ENCODE measurements at regions not wholly inside any gene's neighbourhood (a gene's known extent, or its start where the extent isn't known, plus 50 kb on each side); places are given as distances from the start of the nearest gene placed in this dataset.

GRCh38 chr6:159505140-159505922 is 187.7 kb downstream of the SOD2 start:
- in situ Hi-C loops (cut with HindIII; ENCODE audit: low pct_unique_long_range_greater_than_20kb, low sequenced_read_pairs) = no loop called here
- DNase-seq (ENCODE audit: low read depth, low spot score) = no peak

GRCh38 chr6:159501558-159501957 is 191.5 kb downstream of the SOD2 start:
- DNase-seq (ENCODE audit: low read depth, low spot score) = no peak
- in situ Hi-C loops (cut with HindIII; ENCODE audit: low pct_unique_long_range_greater_than_20kb, low sequenced_read_pairs) = no loop called here

GRCh38 chr6:159499034-159499433 is 194.0 kb downstream of the SOD2 start:
- in situ Hi-C loops (cut with HindIII; ENCODE audit: low pct_unique_long_range_greater_than_20kb, low sequenced_read_pairs) = no loop called here

GRCh38 chr6:159494586-159494972 is 198.5 kb downstream of the SOD2 start:
- in situ Hi-C loops (cut with HindIII; ENCODE audit: low pct_unique_long_range_greater_than_20kb, low sequenced_read_pairs) = no loop called here
- DNase-seq (ENCODE audit: low read depth, low spot score) = no peak

More at GRCh38 chr6:159499034-159499433, 194.0 kb downstream of the SOD2 start:
- DNase-seq (ENCODE audit: low read depth, low spot score) = no peak

GRCh38 chr6:159493898-159494585 is 199.0 kb downstream of the SOD2 start:
- DNase-seq (ENCODE audit: low read depth, low spot score) = no peak
- in situ Hi-C loops (cut with HindIII; ENCODE audit: low pct_unique_long_range_greater_than_20kb, low sequenced_read_pairs) = no loop called here

GRCh38 chr6:159493231-159493897 is 199.7 kb downstream of the SOD2 start:
- in situ Hi-C loops (cut with HindIII; ENCODE audit: low pct_unique_long_range_greater_than_20kb, low sequenced_read_pairs) = no loop called here
- no peak for DNase-seq (ENCODE audit: low read depth, low spot score)

GRCh38 chr6:159490298-159490937 is 202.6 kb downstream of the SOD2 start:
- in situ Hi-C loops (cut with HindIII; ENCODE audit: low pct_unique_long_range_greater_than_20kb, low sequenced_read_pairs) = no loop called here
- DNase-seq (ENCODE audit: low read depth, low spot score) = no peak

- no peak for DNase-seq (ENCODE audit: low read depth, low spot score)
- in situ Hi-C loops (cut with HindIII; ENCODE audit: low pct_unique_long_range_greater_than_20kb, low sequenced_read_pairs) = no loop called here
Measured at GRCh38 chr6:159487636-159488035, 205.4 kb downstream of the SOD2 start.

- no peak for DNase-seq (ENCODE audit: low read depth, low spot score)
Measured at GRCh38 chr6:159483259-159483658, 209.8 kb downstream of the SOD2 start.

GRCh38 chr6:159481897-159482296 is 211.1 kb downstream of the SOD2 start:
- DNase-seq (ENCODE audit: low read depth, low spot score) = no peak
- in situ Hi-C loops (cut with HindIII; ENCODE audit: low pct_unique_long_range_greater_than_20kb, low sequenced_read_pairs) = no loop called here

More at GRCh38 chr6:159483259-159483658, 209.8 kb downstream of the SOD2 start:
- in situ Hi-C loops (cut with HindIII; ENCODE audit: low pct_unique_long_range_greater_than_20kb, low sequenced_read_pairs) = no loop called here

GRCh38 chr6:159480471-159480870 is 212.6 kb downstream of the SOD2 start:
- DNase-seq (ENCODE audit: low read depth, low spot score) = no peak
- in situ Hi-C loops (cut with HindIII; ENCODE audit: low pct_unique_long_range_greater_than_20kb, low sequenced_read_pairs) = no loop called here

- DNase-seq (ENCODE audit: low read depth, low spot score) = no peak
- in situ Hi-C loops (cut with HindIII; ENCODE audit: low pct_unique_long_range_greater_than_20kb, low sequenced_read_pairs) = no loop called here
Measured at GRCh38 chr6:159479146-159479545, 213.9 kb downstream of the SOD2 start.

- in situ Hi-C loops (cut with HindIII; ENCODE audit: low pct_unique_long_range_greater_than_20kb, low sequenced_read_pairs) = no loop called here
Measured at GRCh38 chr6:159473475-159474263, 219.4 kb downstream of the SOD2 start.

GRCh38 chr6:159470397-159470796 is 222.6 kb downstream of the SOD2 start:
- DNase-seq (ENCODE audit: low read depth, low spot score) = no peak
- in situ Hi-C loops (cut with HindIII; ENCODE audit: low pct_unique_long_range_greater_than_20kb, low sequenced_read_pairs) = no loop called here

More at GRCh38 chr6:159473475-159474263, 219.4 kb downstream of the SOD2 start:
- no peak for DNase-seq (ENCODE audit: low read depth, low spot score)

- in situ Hi-C loops (cut with HindIII; ENCODE audit: low pct_unique_long_range_greater_than_20kb, low sequenced_read_pairs) = no loop called here
- DNase-seq (ENCODE audit: low read depth, low spot score) = no peak
Measured at GRCh38 chr6:159469443-159469842, 223.6 kb downstream of the SOD2 start.

GRCh38 chr6:159468994-159469393 is 224.0 kb downstream of the SOD2 start:
- in situ Hi-C loops (cut with HindIII; ENCODE audit: low pct_unique_long_range_greater_than_20kb, low sequenced_read_pairs) = no loop called here
- DNase-seq (ENCODE audit: low read depth, low spot score) = no peak

- DNase-seq (ENCODE audit: low read depth, low spot score) = no peak
- in situ Hi-C loops (cut with HindIII; ENCODE audit: low pct_unique_long_range_greater_than_20kb, low sequenced_read_pairs) = no loop called here
Measured at GRCh38 chr6:159467473-159468041, 225.5 kb downstream of the SOD2 start.

Data from SK-MEL-5 (cell line).